ENCODE measurements at regions not wholly inside any gene's neighbourhood (a gene's known extent, or its start where the extent isn't known, plus 50 kb on each side); places are given as distances from the start of the nearest gene placed in this dataset.

GRCh38 chr2:11068079-11068741 lies 87.1 kb upstream of the SLC66A3 start:
- Mint-ChIP-seq H3K27ac (no peak overlapping the region), H3K4me3 (no peak overlapping the region)

DNA sequence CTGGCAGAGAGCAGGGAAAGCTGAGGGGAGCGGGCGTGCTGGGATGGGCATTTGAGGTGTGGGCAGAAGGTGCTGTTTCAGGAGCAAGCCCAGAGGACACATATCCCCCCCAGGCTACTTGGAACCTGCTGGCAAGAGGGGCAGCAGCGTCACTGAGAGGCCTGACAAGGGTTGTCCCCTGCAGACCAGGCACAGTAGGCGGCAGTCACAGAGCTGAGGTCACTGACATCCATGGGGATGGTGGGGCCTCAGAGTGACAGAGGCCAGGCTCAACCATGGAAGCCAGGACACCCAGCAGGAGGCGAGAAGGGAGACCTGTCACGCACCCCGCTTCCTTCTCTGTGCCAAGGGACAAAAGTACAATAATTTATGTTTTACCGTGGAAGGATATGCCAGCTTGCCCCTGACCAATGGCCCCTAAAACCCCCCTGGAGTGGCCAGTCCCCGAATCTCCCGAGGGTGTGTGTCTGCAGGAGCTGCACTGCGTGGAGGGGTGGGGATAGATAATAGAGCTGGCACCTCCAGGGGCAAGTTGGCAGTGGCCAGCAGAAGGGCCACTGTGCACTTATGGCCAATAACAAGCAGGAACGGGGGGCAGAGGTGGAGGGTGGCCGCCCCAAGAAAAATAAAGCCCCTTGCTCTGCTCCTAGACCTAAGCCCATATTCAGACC lies 86.3 kb upstream of the SLC66A3 start:
- Mint-ChIP-seq H3K36me3 (ENCODE audit: low read depth) (no peaks in the 10 kb centered on the region), H3K27me3 (ENCODE audit: low read depth, poor library complexity) (peaks cover 16% of the 10 kb centered on the region), H3K4me3 (no peak overlapping the region), H3K27ac (no peak overlapping the region), H3K9me3 (peaks cover 2% of the 10 kb centered on the region), H3K4me1 (peaks cover 25% of the 10 kb centered on the region)
- TF ChIP-seq CTCF (IDR thresholded peaks at IDR 0.05) = no peak
- no peak for DNase-seq

More at GRCh38 chr2:11068079-11068741, 87.1 kb upstream of the SLC66A3 start:
- Mint-ChIP-seq H3K4me1 (peaks cover 19% of the 10 kb centered on the region), H3K36me3 (ENCODE audit: low read depth) (no peaks in the 10 kb centered on the region), H3K27me3 (ENCODE audit: low read depth, poor library complexity) (peaks cover 15% of the 10 kb centered on the region), H3K9me3 (peaks cover 5% of the 10 kb centered on the region)
- no peak for DNase-seq
- TF ChIP-seq CTCF (IDR thresholded peaks at IDR 0.05) = no peak

DNA sequence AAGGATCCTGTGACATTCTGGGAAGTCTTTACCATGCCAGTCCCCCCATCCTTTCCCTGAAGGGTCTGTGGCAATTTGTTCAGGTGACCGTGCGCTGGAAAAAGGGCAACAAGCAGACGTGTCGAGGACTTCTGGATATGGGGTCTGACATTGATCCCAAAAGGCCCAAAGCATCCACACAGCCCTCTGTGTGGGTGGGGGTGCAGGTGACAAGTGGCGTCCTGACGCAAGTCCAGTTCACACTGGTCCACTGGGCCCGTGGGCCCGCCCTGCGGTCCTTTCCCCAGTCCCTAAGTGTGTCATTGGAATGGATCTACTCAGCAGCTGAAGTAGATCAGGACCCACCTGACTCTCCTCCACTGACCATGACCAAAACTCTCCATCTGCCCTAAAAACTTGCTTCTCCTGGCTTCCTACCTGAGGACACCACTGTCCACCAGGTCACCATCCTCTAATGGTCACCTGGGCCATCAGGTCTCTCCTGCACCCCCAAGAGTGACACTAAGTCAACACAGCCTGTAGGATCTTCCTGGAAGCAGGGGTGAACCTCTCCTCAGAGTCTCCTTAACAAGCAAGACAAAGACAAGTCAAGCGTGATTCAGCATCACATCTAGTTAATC lies 85.6 kb upstream of the SLC66A3 start:
- Mint-ChIP-seq H3K27me3 (ENCODE audit: low read depth, poor library complexity) (peaks cover 14% of the 10 kb centered on the region), H3K4me3 (no peak overlapping the region), H3K36me3 (ENCODE audit: low read depth) (no peaks in the 10 kb centered on the region), H3K27ac (no peak overlapping the region), H3K9me3 (no peaks in the 10 kb centered on the region), H3K4me1 (peaks cover 25% of the 10 kb centered on the region)
- TF ChIP-seq CTCF (IDR thresholded peaks at IDR 0.05) = no peak
- DNase-seq = no peak

DNA sequence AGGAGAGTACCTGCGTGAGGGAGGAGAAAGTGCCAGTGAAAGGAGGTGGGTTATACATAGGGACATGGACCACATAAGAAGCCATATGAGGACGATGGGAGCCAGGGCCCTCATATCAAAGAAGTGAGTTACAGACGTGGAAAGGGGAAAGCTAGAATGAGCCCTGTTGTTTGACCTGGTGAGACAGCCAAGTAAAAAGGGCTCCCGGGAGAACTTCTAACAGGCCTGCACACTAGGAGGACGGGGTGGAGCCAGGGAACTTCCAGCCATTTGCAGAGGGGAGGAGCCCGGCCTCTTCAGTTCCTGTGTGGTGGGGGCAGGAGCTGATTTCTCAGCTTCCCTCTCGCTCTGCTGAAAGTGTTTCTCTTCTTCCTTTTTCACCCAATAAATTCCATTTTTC lies 84.1 kb upstream of the SLC66A3 start:
- H3K27me3 Mint-ChIP-seq (ENCODE audit: low read depth, poor library complexity) = peaks cover 8% of the 10 kb centered on the region
- no peaks in the 10 kb centered on the region for H3K9me3 Mint-ChIP-seq
- H3K4me3 Mint-ChIP-seq = no peak overlapping the region
- H3K36me3 Mint-ChIP-seq (ENCODE audit: low read depth) = no peaks in the 10 kb centered on the region
- TF ChIP-seq CTCF (IDR thresholded peaks at IDR 0.05) = no peak
- peak overlapping the region; percentile 28 for H3K27ac Mint-ChIP-seq
- no peak for DNase-seq
- peaks cover 20% of the 10 kb centered on the region for H3K4me1 Mint-ChIP-seq

DNA sequence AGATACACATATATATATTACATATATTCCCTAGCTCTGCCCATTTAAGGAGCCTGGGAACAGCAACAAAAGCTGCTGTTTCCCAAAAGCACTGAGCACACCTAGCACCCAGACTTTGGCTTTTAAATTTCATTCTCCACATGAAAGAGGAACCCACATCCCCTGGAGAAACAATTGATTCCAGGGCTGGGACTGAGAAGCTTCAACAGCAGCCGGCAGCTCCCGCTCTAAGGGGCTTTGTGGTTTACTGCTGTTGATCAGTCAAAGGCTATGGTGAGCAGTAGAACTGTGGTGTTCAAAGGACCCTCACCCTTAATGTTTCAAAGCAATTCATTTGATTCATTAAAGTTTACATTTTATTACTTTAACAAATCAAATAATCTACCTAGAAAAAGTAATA lies 83.3 kb upstream of the SLC66A3 start:
- no peak for TF ChIP-seq CTCF (IDR thresholded peaks at IDR 0.05)
- DNase-seq = no peak

More for the DNA sequence above, 83.3 kb upstream of the SLC66A3 start:
- Mint-ChIP-seq H3K36me3 (ENCODE audit: low read depth) (no peaks in the 10 kb centered on the region), H3K4me1 (peaks cover 20% of the 10 kb centered on the region), H3K9me3 (no peaks in the 10 kb centered on the region), H3K27me3 (ENCODE audit: low read depth, poor library complexity) (peaks cover 8% of the 10 kb centered on the region), H3K27ac (no peak overlapping the region), H3K4me3 (no peak overlapping the region)
